ENCODE measurements at regions not wholly inside any gene's neighbourhood (a gene's known extent, or its start where the extent isn't known, plus 50 kb on each side); places are given as distances from the start of the nearest gene placed in this dataset.

GRCh38 chr12:59847127-59847526 is 251.3 kb downstream of the SLC16A7 start:
- TF ChIP-seq PRRX2 (CRISPR knock-in tag; IDR thresholded peaks at IDR 0.05) (no peak), ZNF425 (CRISPR knock-in tag; conservative IDR thresholded peaks at IDR 0.05) (no peak), MXD4 (CRISPR knock-in tag; IDR thresholded peaks at IDR 0.05; ENCODE audit: borderline replicate concordance) (no peak), TEAD1 (CRISPR knock-in tag; IDR thresholded peaks at IDR 0.05) (no peak), ZNF671 (CRISPR knock-in tag; IDR thresholded peaks at IDR 0.05) (no peak), ZMAT4 (CRISPR knock-in tag; IDR thresholded peaks at IDR 0.05) (no peak), NFYB (CRISPR knock-in tag; conservative IDR thresholded peaks at IDR 0.05; ENCODE audit: low read depth) (no peak), ESRRA (CRISPR knock-in tag; IDR thresholded peaks at IDR 0.05; ENCODE audit: borderline replicate concordance) (no peak), ZNF219 (CRISPR knock-in tag; IDR thresholded peaks at IDR 0.05; ENCODE audit: borderline replicate concordance) (no peak), GTF2I (CRISPR knock-in tag; conservative IDR thresholded peaks at IDR 0.05) (no peak), TCF7 (CRISPR knock-in tag; IDR thresholded peaks at IDR 0.05; ENCODE audit: low read depth) (no peak), FOXK1 (CRISPR knock-in tag; IDR thresholded peaks at IDR 0.05) (no peak), ZNF423 (CRISPR knock-in tag; IDR thresholded peaks at IDR 0.05) (no peak), ZNF121 (CRISPR knock-in tag; IDR thresholded peaks at IDR 0.05) (no peak), ZNF138 (CRISPR knock-in tag; conservative IDR thresholded peaks at IDR 0.05) (no peak), CREM (CRISPR knock-in tag; IDR thresholded peaks at IDR 0.05) (no peak), ZNF416 (CRISPR knock-in tag; IDR thresholded peaks at IDR 0.05) (no peak)
- TF ChIP-seq, protein P1, sequence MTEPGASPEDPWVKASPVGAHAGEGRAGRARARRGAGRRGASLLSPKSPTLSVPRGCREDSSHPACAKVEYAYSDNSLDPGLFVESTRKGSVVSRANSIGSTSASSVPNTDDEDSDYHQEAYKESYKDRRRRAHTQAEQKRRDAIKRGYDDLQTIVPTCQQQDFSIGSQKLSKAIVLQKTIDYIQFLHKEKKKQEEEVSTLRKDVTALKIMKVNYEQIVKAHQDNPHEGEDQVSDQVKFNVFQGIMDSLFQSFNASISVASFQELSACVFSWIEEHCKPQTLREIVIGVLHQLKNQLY (CRISPR knock-in tag; IDR thresholded peaks at IDR 0.05), result no peak
- TF ChIP-seq, protein P2, sequence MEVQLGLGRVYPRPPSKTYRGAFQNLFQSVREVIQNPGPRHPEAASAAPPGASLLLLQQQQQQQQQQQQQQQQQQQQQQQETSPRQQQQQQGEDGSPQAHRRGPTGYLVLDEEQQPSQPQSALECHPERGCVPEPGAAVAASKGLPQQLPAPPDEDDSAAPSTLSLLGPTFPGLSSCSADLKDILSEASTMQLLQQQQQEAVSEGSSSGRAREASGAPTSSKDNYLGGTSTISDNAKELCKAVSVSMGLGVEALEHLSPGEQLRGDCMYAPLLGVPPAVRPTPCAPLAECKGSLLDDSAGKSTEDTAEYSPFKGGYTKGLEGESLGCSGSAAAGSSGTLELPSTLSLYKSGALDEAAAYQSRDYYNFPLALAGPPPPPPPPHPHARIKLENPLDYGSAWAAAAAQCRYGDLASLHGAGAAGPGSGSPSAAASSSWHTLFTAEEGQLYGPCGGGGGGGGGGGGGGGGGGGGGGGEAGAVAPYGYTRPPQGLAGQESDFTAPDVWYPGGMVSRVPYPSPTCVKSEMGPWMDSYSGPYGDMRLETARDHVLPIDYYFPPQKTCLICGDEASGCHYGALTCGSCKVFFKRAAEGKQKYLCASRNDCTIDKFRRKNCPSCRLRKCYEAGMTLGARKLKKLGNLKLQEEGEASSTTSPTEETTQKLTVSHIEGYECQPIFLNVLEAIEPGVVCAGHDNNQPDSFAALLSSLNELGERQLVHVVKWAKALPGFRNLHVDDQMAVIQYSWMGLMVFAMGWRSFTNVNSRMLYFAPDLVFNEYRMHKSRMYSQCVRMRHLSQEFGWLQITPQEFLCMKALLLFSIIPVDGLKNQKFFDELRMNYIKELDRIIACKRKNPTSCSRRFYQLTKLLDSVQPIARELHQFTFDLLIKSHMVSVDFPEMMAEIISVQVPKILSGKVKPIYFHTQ (CRISPR knock-in tag; IDR thresholded peaks at IDR 0.05), result no peak
- TF ChIP-seq, protein P3, sequence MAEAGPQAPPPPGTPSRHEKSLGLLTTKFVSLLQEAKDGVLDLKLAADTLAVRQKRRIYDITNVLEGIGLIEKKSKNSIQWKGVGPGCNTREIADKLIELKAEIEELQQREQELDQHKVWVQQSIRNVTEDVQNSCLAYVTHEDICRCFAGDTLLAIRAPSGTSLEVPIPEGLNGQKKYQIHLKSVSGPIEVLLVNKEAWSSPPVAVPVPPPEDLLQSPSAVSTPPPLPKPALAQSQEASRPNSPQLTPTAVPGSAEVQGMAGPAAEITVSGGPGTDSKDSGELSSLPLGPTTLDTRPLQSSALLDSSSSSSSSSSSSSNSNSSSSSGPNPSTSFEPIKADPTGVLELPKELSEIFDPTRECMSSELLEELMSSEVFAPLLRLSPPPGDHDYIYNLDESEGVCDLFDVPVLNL (CRISPR knock-in tag; IDR thresholded peaks at IDR 0.05; ENCODE audit: borderline replicate concordance, low read depth), result no peak
- DNase-seq (ENCODE audit: low spot score), result no peak
- H3K9me3 Mint-ChIP-seq, result peaks cover 12% of the 10 kb centered on the region
- H3K27ac Mint-ChIP-seq, result no peak overlapping the region
- H3K27me3 Mint-ChIP-seq (ENCODE audit: low read depth), result no peaks in the 10 kb centered on the region
- no peaks in the 10 kb centered on the region for H3K36me3 Mint-ChIP-seq
- CTCF ChIA-PET, result no interaction called here
- H3K4me3 Mint-ChIP-seq, result no peak overlapping the region
- H3K4me1 Mint-ChIP-seq, result peaks cover 46% of the 10 kb centered on the region
- ATAC-seq, result no peak
- POLR2A ChIA-PET, result no interaction called here

DNA sequence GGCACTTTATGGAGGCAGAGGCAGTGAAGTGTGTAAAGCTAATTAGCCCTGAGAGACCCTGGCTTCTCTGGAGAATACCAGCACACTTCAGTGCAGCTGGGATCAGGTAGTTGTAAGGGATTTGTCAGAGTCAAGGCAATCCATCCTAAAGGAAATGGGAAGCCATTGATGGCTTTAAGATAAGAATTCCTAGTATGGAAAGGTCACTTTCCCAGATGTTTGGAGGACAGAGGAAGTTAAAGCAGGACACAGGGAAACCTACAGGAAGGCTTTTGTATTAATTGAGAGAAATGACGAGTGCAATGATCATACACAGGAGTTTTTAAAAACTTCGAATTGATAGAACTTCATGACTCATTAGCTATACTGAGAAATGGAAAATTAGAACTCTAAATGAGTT is 254.4 kb downstream of the SLC16A7 start:
- Mint-ChIP-seq H3K27ac (no peak overlapping the region), H3K36me3 (peaks cover 4% of the 10 kb centered on the region), H3K4me3 (no peak overlapping the region), H3K9me3 (peaks cover 21% of the 10 kb centered on the region), H3K4me1 (peaks cover 16% of the 10 kb centered on the region), H3K27me3 (ENCODE audit: low read depth) (no peaks in the 10 kb centered on the region)
- POLR2A ChIA-PET, result no interaction called here
- no peak for ATAC-seq
- CTCF ChIA-PET, result no interaction called here
- no peak for DNase-seq (ENCODE audit: low spot score)
- no peak for TF ChIP-seq RORB (CRISPR knock-in tag; IDR thresholded peaks at IDR 0.05)
- TF ChIP-seq, protein P4, sequence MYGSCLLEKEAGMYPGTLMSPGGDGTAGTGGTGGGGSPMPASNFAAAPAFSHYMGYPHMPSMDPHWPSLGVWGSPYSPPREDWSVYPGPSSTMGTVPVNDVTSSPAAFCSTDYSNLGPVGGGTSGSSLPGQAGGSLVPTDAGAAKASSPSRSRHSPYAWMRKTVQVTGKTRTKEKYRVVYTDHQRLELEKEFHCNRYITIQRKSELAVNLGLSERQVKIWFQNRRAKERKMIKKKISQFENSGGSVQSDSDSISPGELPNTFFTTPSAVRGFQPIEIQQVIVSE (CRISPR knock-in tag; IDR thresholded peaks at IDR 0.05; ENCODE audit: borderline replicate concordance), result no peak
- TF ChIP-seq NR1H2 (CRISPR knock-in tag; IDR thresholded peaks at IDR 0.05), result no peak
- no peak for TF ChIP-seq CREB1 (CRISPR knock-in tag; IDR thresholded peaks at IDR 0.05)
- TF ChIP-seq GRHL2 (CRISPR knock-in tag; IDR thresholded peaks at IDR 0.05; ENCODE audit: insufficient replicate concordance, severe bottlenecking), result no peak
- no peak for TF ChIP-seq ZNF121 (CRISPR knock-in tag; IDR thresholded peaks at IDR 0.05)
- no peak for TF ChIP-seq EMX1 (CRISPR knock-in tag; IDR thresholded peaks at IDR 0.05)
- no peak for TF ChIP-seq PRRX2 (CRISPR knock-in tag; IDR thresholded peaks at IDR 0.05)
- TF ChIP-seq, protein P5, sequence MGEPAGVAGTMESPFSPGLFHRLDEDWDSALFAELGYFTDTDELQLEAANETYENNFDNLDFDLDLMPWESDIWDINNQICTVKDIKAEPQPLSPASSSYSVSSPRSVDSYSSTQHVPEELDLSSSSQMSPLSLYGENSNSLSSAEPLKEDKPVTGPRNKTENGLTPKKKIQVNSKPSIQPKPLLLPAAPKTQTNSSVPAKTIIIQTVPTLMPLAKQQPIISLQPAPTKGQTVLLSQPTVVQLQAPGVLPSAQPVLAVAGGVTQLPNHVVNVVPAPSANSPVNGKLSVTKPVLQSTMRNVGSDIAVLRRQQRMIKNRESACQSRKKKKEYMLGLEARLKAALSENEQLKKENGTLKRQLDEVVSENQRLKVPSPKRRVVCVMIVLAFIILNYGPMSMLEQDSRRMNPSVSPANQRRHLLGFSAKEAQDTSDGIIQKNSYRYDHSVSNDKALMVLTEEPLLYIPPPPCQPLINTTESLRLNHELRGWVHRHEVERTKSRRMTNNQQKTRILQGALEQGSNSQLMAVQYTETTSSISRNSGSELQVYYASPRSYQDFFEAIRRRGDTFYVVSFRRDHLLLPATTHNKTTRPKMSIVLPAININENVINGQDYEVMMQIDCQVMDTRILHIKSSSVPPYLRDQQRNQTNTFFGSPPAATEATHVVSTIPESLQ (CRISPR knock-in tag; IDR thresholded peaks at IDR 0.05), result no peak
- no peak for TF ChIP-seq ZNF138 (CRISPR knock-in tag; conservative IDR thresholded peaks at IDR 0.05)
